NCI-H524 (cell line): ENCODE measurements at regions not wholly inside any gene's neighbourhood (a gene's known extent, or its start where the extent isn't known, plus 50 kb on each side); places are given as distances from the start of the nearest gene placed in this dataset.

ENCODE experiments used
- DNase-seq, 2 experiments: peaks; one replicate each; lab custom pipeline; 2025; lab: John Stamatoyannopoulos, UW

GRCh38 chr2:18723219-18723618 lies 133.8 kb upstream of the NT5C1B start:
- no peak for DNase-seq

DNA sequence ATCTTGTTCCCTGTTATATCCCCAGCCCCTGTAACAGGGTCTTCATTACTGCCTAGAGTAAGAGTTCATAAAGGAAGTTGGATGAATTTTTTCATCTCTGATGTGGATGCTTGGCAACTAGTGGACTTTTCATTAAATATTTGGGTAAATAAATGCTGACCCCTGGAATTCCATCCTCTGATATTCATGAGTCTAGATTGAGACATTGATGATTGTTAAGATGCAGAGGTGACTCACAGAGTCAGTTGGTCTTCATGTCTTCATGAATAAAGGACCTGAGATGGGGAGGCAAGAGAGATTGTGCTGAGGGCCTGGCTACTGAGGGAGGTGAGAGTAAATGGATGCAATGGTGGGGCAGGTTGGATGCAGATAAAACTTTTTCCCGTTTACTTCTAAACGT lies 132.7 kb upstream of the NT5C1B start:
- no peak for DNase-seq

DNA sequence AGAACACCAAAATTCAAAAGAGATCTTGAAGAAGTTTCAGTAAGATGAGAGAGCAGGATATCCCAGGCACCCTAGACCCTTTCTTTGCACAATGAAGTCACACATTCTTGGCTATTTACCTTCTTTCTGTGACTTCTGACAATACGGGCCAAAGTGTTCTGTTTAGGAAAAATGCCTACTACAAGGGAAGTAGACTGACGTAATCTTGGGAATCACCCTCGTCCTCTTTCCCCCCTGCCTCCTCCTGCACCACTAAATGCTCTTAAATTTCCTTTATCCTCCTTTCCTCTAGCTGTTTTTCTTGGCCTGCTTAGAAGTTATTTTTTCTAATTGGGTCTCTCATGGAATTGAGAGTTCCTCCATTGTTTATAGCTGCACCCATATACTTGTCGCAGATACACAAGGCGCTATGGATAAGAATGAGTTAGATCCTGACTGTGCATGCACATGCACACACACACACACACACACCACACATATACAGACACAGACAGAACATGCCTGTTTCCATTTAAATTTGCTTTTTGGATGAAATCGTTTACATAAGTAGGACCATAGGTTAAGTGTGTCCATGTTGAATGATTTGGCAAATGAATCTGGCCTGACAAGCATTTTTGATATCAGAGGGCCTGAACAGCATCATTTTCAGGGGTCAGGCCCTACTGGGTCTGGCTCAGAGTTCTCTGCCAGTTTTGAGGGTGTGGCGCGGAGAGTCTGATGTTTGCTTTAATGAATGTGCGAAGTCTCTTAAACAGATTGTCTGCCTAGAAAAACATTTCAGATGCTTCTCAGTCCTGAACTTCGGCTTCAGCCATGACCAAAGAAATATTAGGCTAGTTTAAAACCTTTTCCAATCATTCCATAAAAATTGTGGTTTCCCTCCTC lies 131.9 kb upstream of the NT5C1B start:
- no peak for DNase-seq

GRCh38 chr2:18719978-18720775 lies 130.8 kb upstream of the NT5C1B start:
- DNase-seq: no peak

DNA sequence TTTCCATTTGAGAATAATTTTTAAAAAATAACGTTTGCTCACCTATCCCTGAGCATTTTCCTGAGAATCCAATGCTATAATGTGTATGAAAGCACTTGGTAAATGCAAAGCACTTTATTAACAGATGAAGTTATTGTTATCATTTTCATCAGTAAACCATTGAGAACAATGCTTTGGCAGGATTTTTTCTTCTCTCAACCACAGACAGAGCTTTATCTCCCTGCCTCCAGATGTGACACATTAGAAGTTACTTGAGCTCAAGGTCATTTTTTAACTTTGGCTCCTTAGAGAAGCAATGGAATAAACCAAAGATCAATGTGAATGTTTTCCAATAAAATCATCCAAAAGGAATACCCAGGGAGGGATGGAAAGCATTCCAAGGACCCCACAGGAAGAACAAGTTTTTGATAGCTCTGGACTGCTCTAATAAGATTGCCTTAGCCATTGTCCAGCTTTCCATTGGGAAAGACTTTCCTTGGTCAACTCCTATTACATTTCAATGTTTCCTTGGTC lies 118.9 kb upstream of the NT5C1B start:
- DNase-seq: no peak

DNA sequence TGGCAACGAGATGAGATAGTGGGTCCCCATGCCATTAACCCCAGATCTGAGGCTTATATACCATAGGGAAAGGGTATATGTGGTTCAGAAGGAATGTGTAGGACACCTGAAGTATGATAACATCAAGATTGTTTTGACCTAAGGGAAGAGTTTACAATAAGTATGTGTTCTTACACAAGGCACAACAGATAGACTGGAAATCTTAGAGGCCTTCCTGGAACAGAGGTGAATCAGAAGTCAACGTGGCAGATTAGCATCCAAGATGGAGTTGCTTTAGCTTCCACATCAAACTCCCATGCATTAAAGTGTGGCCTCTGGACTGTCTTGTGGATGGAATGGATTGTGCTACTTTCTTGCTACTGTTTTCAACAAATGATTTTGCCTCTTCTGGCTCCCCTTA lies 116.6 kb upstream of the NT5C1B start:
- DNase-seq: no peak

DNA sequence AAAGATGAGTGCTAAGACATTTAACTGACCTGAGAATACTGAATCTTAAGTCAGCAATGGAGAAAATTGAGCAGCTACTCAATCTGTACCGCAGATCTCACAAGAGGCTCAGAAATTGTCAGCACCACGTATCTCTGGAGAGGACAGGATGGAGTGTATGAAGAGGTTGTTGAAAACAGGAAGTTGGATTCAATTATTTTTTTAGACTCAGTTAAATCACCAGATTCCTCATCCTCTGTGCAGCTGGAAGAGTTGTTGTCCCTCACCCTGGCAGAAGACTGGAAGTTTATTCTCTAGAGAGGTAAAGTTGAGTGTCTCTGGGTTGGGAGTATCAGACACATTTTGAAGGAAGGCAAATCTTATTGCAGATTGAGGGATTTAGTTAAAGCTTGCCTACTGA lies 114.9 kb upstream of the NT5C1B start:
- no peak for DNase-seq

- no peak for DNase-seq
Observed at GRCh38 chr2:18703555-18703954, 114.2 kb upstream of the NT5C1B start.

- no peak for DNase-seq
Observed at GRCh38 chr2:18701981-18702380, 112.6 kb upstream of the NT5C1B start.

DNA sequence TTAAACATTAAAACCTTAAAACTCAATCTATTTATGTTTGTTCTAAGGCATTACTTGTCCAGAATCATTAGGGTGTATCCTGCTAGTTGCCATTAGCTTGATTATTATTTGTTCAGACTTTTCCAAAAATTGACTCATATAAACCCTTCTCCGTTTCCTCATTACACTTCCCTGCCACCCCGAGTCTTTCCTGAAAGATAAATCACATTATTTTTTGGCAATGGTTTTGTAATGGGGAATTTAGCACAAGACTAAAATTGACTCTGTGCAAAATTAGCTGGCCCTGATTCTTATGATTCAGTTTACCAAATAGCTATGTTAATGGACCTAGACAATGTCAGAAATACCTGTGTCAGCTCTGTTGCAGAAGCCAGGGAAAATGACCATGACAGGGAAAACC lies 112.2 kb upstream of the NT5C1B start:
- no peak for DNase-seq

DNA sequence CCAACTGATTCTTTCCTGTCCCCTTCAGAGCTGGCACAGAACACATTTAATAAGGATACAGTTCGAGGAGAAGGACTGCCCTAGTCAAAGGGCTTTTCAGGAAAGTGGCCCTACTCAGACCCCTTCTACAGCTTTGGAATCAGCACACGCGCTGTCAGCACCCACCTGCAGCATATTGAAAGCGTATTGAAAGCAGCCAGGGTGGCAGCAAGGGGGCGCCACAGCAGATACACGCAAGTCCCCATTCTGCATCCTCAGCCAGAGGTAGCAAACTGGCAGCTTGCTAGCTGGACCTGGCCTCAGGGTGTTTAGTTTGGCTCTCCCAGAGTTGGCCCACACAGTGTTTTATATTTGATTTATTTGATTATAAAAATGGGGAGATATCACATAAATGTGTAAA lies 101.0 kb upstream of the NT5C1B start:
- DNase-seq: no peak

DNA sequence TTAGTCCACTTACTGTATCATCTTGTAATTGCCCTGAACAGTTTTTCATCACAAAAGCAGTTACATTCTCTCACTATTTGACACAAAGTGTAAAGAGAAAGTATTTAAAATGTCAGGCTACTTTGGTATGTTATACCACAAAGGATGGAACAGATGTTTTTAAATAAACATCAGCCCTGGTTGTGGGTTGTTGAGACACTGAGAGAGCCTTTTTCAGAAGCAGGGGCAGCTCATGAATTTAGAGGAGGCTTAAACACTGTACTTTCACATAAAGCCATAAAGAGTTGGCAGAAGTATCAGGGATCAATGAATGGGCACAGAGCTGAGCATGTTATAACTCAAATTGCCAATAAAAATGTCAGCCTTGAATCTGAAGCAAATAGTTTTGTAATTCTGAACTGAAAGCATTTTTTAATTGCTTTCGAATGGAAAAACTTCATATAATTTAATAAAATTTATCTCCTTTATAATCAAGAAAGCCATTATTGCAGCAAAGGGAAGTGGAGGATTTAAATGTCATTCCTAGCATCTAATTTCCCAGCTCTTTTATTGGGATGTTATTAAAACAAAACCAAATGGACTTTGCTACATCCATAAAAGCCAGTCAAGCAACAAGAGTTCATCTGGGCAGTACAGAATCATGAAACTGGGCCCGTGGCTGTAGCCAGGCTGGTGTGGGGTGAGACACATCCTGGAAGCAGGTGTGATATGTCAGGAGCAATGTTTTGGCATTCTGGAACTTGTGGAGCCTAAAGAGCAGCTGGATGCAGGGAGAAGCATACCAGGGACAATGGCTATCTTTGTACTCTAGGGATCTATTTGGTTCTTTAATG lies 95.1 kb upstream of the NT5C1B start:
- no peak for DNase-seq

GRCh38 chr2:18682681-18683080 lies 93.3 kb upstream of the NT5C1B start:
- no peak for DNase-seq

DNA sequence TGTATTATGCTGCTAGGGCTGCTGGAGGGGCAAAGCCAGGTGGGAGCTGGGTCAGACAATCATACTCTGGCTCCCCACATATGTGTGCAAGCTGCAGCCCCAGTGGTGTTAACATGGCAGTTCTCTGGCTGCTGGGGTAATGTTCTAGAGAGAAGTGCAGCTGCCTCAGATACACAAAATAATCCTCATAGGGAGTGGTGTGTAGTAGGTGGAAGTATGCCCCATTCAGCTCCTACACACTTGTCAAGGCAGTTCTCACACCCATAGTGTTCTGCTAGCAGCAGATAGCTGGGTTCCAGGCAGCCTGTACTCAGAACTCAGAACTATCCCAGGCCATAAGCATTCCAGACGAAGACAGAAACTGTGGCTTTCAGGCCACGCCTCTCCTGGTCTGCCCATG lies 87.9 kb upstream of the NT5C1B start:
- DNase-seq: no peak

- DNase-seq: no peak
Observed at GRCh38 chr2:18674309-18674708, 84.9 kb upstream of the NT5C1B start.

- DNase-seq: no peak
Observed at GRCh38 chr2:18671363-18671762, 82.0 kb upstream of the NT5C1B start.

DNA sequence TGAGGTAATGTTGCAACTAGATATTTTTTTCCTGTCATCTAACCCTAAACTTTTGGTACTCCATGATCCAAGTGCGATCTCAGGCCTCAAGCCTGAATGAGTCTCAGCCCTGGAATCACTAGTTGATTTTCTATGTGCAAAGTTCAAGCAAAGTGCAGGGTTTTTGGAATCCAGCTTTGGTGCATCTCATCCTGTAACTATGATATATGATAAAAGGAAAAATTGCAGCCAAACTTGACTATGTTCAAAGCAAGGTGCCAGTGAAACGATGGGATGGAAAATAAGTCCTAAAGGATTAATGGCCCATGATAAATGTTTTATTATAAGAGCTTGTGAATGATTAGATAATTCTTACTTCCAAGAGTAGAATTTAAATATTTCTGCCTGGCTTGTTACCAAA lies 78.9 kb upstream of the NT5C1B start:
- DNase-seq: no peak

GRCh38 chr2:18664421-18664820 lies 75.1 kb upstream of the NT5C1B start:
- no peak for DNase-seq

GRCh38 chr2:18663861-18664260 lies 74.5 kb upstream of the NT5C1B start:
- no peak for DNase-seq

DNA sequence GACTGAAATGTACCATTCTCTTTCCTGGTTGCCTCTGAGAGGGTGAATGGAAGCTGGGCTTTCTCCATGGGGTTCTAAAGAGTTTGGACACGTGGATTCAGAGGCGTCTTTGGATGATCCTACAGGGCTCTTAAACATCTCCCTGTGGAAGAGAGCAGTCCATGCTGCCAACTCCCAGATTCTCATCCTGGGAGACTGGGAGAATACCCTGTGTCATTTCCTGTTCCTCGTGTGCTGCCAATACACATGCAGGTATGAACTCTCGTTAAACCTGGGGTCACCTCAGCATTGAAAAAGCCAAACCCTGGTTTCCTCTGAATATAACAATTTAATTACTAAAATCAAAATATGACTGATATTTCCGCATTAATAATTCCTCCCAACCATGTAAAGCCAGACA lies 73.3 kb upstream of the NT5C1B start:
- no peak for DNase-seq

DNA sequence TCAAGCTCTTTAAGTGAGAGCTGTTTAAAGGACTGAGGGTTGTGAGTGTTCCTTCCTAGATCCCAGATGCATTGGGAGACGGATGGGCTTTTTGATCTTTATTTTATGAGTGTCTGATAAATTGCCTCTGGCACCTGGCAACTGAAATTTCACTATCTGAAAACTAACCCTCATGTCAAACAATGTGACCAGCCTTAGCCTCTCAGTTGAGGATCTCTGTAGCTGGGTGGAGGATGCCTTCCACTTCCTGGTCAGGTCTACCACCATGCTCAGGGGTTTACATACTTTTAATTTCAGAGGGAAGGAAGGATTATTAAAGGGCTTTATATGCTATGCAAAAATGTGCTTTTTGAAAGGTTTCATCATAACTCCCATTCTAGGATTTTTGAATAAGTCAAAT lies 70.5 kb upstream of the NT5C1B start:
- DNase-seq: no peak

GRCh38 chr2:18656048-18656447 lies 66.7 kb upstream of the NT5C1B start:
- DNase-seq: no peak
